ENCODE measurements at regions not wholly inside any gene's neighbourhood (a gene's known extent, or its start where the extent isn't known, plus 50 kb on each side); places are given as distances from the start of the nearest gene placed in this dataset.

DNA sequence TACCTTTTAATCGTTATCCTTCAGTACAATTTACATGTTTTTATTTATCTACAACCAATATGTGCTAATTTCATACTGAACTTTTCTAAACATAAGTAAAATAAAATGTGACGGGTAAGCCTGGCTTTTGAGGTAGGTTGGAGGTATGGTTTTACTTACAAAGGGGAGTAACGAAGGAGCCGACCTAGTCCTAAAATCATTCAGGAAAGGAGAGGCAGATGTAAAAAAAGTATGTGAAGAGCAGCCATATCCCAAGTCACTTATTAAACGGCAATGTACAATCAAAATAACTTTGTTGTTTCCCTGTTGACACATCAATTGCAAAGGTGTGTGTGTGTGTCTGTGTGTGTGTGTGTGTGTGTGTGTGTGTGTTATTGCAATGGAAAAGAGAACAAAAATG, 351.3 kb downstream of the CRPPA start:
- in situ Hi-C loops (cut with HindIII; ENCODE audit: low sequenced_read_pairs): loop anchor here (25.0 kb wide), 2 partner anchors 358 to 758 kb away; no protein-coding TSS in a partner anchor
- no peak for TF ChIP-seq CTCF (IDR thresholded peaks at IDR 0.05; ENCODE audit: low read depth, low read length, missing control alignments)
- H3K4me3 ChIP-seq (ENCODE audit: low read depth, low read length): no peak overlapping the region
- no peak for DNase-seq (ENCODE audit: low read depth)

DNA sequence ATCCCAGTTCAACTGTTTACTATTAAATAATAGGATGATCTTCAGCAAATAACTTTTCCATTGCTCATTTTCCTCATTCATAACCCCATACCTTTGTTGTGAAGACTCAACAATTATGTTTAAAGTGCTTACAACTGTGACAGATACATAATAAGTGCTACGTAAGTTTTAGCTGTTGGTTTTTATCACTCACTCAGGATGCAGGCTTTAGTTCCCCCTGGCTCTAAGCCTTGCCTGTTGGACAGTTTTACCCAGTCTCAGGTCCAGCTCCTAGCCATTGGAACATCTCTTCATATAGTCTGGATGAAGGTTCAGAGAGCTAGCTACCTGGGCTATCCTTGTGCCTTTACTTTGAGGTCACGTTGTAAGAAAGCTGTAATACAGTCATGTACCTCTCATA, 353.2 kb downstream of the CRPPA start:
- no peak overlapping the region for H3K4me3 ChIP-seq (ENCODE audit: low read depth, low read length)
- in situ Hi-C loops (cut with HindIII; ENCODE audit: low sequenced_read_pairs): loop anchor here (25.0 kb wide), 2 partner anchors 356 to 756 kb away; no protein-coding TSS in a partner anchor
- DNase-seq (ENCODE audit: low read depth): no peak
- no peak for TF ChIP-seq CTCF (IDR thresholded peaks at IDR 0.05; ENCODE audit: low read depth, low read length, missing control alignments)

DNA sequence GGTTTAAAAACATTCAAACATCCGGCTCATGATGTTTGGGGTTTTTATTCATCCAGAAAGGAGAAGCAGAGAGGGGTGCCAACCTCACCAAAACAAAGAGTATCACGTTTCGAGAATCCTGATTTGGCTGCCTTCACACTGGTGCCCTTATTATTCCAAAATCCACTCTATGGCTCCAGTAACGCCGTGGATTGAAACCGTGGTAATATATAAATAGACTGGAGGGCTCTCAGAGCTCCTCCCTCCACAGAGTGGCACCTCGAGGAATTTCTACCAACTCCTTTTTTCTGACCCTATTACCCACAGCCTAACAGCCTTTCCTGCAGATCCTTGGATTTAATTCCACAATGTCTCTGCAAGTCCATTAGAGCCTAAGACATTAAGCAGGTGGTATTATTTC, 353.6 kb downstream of the CRPPA start:
- H3K4me3 ChIP-seq (ENCODE audit: low read depth, low read length): no peak overlapping the region
- DNase-seq (ENCODE audit: low read depth): no peak
- in situ Hi-C loops (cut with HindIII; ENCODE audit: low sequenced_read_pairs): loop anchor here (25.0 kb wide), 2 partner anchors 355 to 755 kb away; no protein-coding TSS in a partner anchor
- TF ChIP-seq CTCF (IDR thresholded peaks at IDR 0.05; ENCODE audit: low read depth, low read length, missing control alignments): no peak

GRCh38 chr7:16066805-16067459, 354.4 kb downstream of the CRPPA start:
- H3K4me3 ChIP-seq (ENCODE audit: low read depth, low read length): no peak overlapping the region
- in situ Hi-C loops (cut with HindIII; ENCODE audit: low sequenced_read_pairs): loop anchor here (25.0 kb wide), 2 partner anchors 355 to 755 kb away; no protein-coding TSS in a partner anchor
- no peak for DNase-seq (ENCODE audit: low read depth)
- no peak for TF ChIP-seq CTCF (IDR thresholded peaks at IDR 0.05; ENCODE audit: low read depth, low read length, missing control alignments)

GRCh38 chr7:16065939-16066338, 355.4 kb downstream of the CRPPA start:
- in situ Hi-C loops (cut with HindIII; ENCODE audit: low sequenced_read_pairs): loop anchor here (25.0 kb wide), 2 partner anchors 354 to 754 kb away; no protein-coding TSS in a partner anchor
- no peak for TF ChIP-seq CTCF (IDR thresholded peaks at IDR 0.05; ENCODE audit: low read depth, low read length, missing control alignments)
- DNase-seq (ENCODE audit: low read depth): no peak

DNA sequence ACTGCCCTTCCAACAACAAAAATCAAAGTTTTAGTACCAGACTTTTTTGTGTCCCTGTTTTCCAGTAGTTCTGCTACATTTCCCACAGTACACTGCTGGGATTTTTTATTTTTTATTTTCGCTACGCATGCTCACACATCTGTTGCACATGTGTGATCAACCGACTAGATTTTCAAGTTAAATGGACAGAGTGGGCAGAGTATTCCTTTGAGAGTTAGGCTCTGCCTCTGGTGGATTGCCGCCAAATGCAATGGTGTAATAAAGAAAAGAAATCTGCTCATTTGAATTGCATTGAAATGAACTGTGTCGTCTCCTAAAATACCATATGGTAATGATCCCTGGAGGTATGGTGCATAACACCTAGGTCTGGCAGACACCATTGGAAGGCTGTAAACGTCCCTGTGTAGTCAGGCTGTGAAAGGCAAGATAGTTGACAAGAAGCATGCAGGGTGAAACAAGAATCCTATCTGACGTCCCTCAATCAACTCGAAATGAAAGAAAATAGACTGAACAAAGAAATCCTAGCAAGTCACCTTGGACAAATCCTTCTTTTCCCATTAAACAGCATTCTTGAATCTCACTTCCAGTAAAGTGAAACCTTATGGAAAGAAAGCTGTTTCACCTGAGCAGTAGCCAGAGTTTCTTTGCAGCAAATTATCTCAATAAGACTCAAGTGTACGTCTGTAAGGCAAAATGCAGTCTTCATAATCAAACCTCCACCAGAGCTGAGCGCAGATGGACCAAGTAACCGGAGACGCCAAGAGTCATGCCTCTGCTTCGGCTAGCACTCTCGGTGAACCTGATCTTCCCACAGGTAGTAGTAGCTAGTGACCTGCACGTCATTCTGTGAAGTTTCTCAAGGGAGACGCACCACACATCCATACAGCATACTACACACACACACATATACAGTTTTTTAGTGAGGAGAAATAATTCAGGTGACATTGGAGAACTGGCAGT, 357.3 kb downstream of the CRPPA start:
- DNase-seq (ENCODE audit: low read depth): no peak
- no peak for TF ChIP-seq CTCF (IDR thresholded peaks at IDR 0.05; ENCODE audit: low read depth, low read length, missing control alignments)
- no peak overlapping the region for H3K4me3 ChIP-seq (ENCODE audit: low read depth, low read length)
- in situ Hi-C loops (cut with HindIII; ENCODE audit: low sequenced_read_pairs): loop anchor here (25.0 kb wide), 2 partner anchors 352 to 752 kb away; no protein-coding TSS in a partner anchor

More at GRCh38 chr7:16065939-16066338, 355.4 kb downstream of the CRPPA start:
- no peak overlapping the region for H3K4me3 ChIP-seq (ENCODE audit: low read depth, low read length)

All from astrocyte of the cerebellum (primary cell).